Esophagus muscularis mucosa (tissue), 4 donors: ENCODE measurements at regions not wholly inside any gene's neighbourhood (a gene's known extent, or its start where the extent isn't known, plus 50 kb on each side); places are given as distances from the start of the nearest gene placed in this dataset.

Experiments
- CTCF ChIP-seq, 3 experiments: fragments of 200-600 bp in 2 of 3; fragments of 450-650 bp in 1 of 3; sonication (generic) in 2 of 3; IDR thresholded peaks; one replicate each; pipeline ENCODE4 v1.5.1; 2017 to 2019; ENCODE audit warnings: antibody characterized with exemption in 3 of 3, mild to moderate bottlenecking in 2 of 3, moderate library complexity in 1 of 3
- EP300 ChIP-seq: sonication (generic); formaldehyde crosslinking; IDR thresholded peaks from one replicate; pipeline ENCODE4 v1.6.1; 2017; ENCODE audit warnings: antibody characterized with exemption
- POLR2A ChIP-seq: fragments of 450-650 bp; IDR thresholded peaks from one replicate; pipeline ENCODE4 v1.6.1; 2017; ENCODE audit warnings: antibody characterized with exemption, moderate library complexity, mild to moderate bottlenecking, low read depth
- POLR2AphosphoS5 ChIP-seq, 2 donors: sonication (generic); formaldehyde crosslinking; IDR thresholded peaks; one replicate each; pipeline ENCODE4 v1.6.1; 2017; ENCODE audit warnings: antibody characterized with exemption in 2 of 2

DNA sequence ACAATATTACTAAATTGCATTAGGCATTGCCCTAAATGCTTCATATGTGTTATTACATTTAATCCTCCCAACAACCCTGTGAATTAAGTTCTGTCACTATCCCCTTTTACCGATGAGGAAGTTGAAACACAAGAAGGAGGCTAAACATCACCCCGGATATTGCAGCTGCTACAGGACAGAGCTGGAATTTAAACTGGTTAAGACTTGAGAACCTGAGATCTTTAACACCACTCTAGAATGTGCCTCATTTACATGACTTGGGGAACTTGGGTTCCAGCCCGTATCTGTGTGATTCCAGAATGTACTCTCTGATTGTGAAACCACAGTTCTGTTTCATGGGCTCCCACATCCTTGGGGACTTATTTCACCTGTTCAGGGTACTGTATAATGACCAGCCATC lies 165.1 kb upstream of the PPARGC1A start:
- TF ChIP-seq POLR2A (no peak), CTCF (IDR thresholded peaks at IDR 0.05) (no peak), EP300 (no peak), POLR2AphosphoS5 (IDR thresholded peaks at IDR 0.05) (no peak)
